ENCODE measurements at regions not wholly inside any gene's neighbourhood (a gene's known extent, or its start where the extent isn't known, plus 50 kb on each side); places are given as distances from the start of the nearest gene placed in this dataset.

DNA sequence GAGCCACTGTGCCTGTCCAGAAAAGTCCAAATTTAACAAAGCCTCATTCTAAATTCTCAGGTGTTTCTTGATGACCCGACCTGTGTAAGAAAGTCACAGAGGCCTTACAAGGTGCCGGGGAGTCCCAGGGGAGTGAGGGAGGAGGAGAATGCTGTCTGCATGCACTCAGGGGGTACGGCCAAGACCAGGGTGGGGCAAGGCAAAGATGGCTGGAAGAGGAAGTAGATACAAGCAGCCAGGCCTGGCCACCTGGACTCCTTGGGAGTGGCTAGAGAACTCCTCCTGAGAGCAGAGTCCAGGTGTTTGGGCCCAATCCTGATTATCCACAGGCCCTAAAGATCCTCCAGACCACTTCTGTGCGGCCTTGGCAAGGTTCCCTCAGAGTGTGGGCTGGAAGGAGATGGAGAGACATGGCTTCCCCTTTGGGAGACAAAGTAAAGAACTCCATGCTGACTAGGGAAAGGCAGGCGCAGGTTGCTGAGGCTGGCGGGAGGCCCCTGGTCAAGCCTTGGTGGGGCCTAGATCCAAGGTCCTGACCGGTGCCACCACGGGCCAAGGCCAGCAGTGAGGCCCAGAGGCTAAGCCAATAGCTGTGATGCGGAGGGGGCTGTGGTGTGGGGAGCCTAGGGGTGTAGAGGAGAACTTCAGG lies 74.7 kb downstream of the COPS8 start:
- TF ChIP-seq, protein P1, sequence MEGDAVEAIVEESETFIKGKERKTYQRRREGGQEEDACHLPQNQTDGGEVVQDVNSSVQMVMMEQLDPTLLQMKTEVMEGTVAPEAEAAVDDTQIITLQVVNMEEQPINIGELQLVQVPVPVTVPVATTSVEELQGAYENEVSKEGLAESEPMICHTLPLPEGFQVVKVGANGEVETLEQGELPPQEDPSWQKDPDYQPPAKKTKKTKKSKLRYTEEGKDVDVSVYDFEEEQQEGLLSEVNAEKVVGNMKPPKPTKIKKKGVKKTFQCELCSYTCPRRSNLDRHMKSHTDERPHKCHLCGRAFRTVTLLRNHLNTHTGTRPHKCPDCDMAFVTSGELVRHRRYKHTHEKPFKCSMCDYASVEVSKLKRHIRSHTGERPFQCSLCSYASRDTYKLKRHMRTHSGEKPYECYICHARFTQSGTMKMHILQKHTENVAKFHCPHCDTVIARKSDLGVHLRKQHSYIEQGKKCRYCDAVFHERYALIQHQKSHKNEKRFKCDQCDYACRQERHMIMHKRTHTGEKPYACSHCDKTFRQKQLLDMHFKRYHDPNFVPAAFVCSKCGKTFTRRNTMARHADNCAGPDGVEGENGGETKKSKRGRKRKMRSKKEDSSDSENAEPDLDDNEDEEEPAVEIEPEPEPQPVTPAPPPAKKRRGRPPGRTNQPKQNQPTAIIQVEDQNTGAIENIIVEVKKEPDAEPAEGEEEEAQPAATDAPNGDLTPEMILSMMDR (IDR thresholded peaks at IDR 0.05; ENCODE audit: control insufficient read depth, insufficient read depth, low read depth, low read length, missing control alignments) = no peak
- no peak for DNase-seq (ENCODE audit: low read depth)
- no peak overlapping the region for H3K4me3 ChIP-seq (ENCODE audit: control insufficient read depth, low read depth, low read length)

GRCh38 chr2:237161189-237161588 lies 75.5 kb downstream of the COPS8 start:
- H3K4me3 ChIP-seq (ENCODE audit: control insufficient read depth, low read depth, low read length) = no peak overlapping the region
- TF ChIP-seq, protein P1 (IDR thresholded peaks at IDR 0.05; ENCODE audit: control insufficient read depth, insufficient read depth, low read depth, low read length, missing control alignments) = no peak
- DNase-seq (ENCODE audit: low read depth) = no peak

- TF ChIP-seq, protein P1 (IDR thresholded peaks at IDR 0.05; ENCODE audit: control insufficient read depth, insufficient read depth, low read depth, low read length, missing control alignments) = no peak
- H3K4me3 ChIP-seq (ENCODE audit: control insufficient read depth, low read depth, low read length) = no peak overlapping the region
- no peak for DNase-seq (ENCODE audit: low read depth)
These were observed 77.3 kb downstream of the COPS8 start for GRCh38 chr2:237162959-237163358.

DNA sequence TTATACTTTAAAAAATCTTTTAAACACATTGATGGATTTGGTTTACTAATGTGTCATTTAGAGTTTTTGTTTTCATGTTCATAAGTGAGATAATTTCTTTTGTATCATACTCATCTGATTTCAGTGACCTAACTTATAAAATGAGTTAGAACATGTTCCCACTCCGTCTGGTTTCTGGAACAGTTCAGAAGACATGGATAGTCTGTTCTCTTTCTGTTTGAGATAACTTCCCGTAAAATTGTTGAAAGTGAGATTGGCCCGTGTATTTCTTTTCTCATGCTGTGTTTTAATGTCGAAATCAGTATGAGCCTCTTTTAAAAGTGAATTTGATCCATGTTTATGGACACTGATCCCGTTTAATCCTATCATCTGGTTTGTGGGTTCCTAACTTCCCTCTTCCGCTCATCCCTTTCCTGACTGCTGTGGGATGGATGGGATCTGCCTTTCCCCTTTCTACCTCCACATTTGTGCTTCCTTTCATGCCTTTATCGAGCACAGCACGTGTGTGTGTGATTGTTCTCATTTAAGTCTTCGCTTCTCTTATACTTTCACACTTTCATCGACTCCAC lies 78.9 kb downstream of the COPS8 start:
- no peak for DNase-seq (ENCODE audit: low read depth)
- no peak overlapping the region for H3K4me3 ChIP-seq (ENCODE audit: control insufficient read depth, low read depth, low read length)
- TF ChIP-seq, protein P1 (IDR thresholded peaks at IDR 0.05; ENCODE audit: control insufficient read depth, insufficient read depth, low read depth, low read length, missing control alignments) = no peak

- TF ChIP-seq, protein P1 (IDR thresholded peaks at IDR 0.05; ENCODE audit: control insufficient read depth, insufficient read depth, low read depth, low read length, missing control alignments) = peak; percentile 80
- DNase-seq (ENCODE audit: low read depth) = no peak
- H3K4me3 ChIP-seq (ENCODE audit: control insufficient read depth, low read depth, low read length) = no peak overlapping the region
These were observed 80.0 kb downstream of the COPS8 start for GRCh38 chr2:237165405-237166276.

- H3K4me3 ChIP-seq (ENCODE audit: control insufficient read depth, low read depth, low read length) = no peak overlapping the region
- DNase-seq (ENCODE audit: low read depth) = no peak
- TF ChIP-seq, protein P1 (IDR thresholded peaks at IDR 0.05; ENCODE audit: control insufficient read depth, insufficient read depth, low read depth, low read length, missing control alignments) = no peak
These were observed 81.3 kb downstream of the COPS8 start for GRCh38 chr2:237167038-237167437.

Measured in AG09309 (cell line).